HG03039 (cell line): ENCODE measurements at regions not wholly inside any gene's neighbourhood (a gene's known extent, or its start where the extent isn't known, plus 50 kb on each side); places are given as distances from the start of the nearest gene placed in this dataset.
"Not testable (repeated sequence)": the region's sequence is repeated elsewhere in the genome, so short reads cannot be mapped to it uniquely, and the experiment has no call there.

Experiments used
- ATAC-seq: cut with Tn5 transposase; IDR thresholded peaks from one replicate; pipeline ENCODE4 v1.9.1; 2021; ENCODE audit warnings: mild to moderate bottlenecking, moderate library complexity; ENCODE audit not compliant: unreplicated experiment

DNA sequence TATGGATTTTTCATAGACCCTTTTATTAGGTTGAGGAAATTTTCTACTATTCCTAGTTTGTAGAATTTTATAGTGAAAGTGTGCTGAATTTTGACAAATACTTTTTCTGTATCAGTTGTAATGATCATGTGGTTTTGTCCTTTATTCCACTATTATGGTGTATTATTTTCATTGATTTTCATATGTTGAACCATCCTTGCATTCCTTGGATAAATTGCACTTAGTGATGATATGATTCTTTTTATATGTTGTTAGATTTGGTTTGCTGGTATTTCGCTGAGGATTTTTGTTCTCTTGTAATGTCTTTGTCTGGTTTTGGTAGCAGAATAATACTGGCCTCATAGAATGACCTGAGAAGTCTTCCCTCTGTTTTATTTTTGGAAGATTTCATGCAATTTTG is 140.6 kb upstream of the CDK6 start:
- no peak for ATAC-seq

- ATAC-seq: no peak
Observed at GRCh38 chr7:92973974-92974373, 137.6 kb upstream of the CDK6 start.

GRCh38 chr7:92973293-92973731 is 136.9 kb upstream of the CDK6 start:
- ATAC-seq: no peak

DNA sequence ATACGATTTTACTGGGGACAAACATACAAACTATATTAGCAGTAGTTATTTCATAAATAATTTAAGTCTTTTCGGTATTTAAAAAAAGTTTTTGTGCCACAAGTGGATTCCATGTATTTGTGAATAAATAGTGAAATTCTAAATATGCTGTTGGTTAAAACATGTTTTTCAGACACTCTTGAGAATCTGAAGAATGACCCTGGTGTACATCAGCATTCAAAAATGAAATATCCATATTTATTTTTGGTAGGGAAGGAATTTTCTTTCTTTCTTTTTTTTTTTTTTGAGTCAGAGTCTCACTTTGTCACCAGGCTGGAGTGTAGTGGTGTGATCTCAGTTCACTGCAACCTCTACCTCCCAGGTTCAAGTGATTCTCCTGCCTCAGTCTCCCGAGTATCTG is 136.1 kb upstream of the CDK6 start:
- no peak for ATAC-seq

- ATAC-seq: no peak
Observed at GRCh38 chr7:92969061-92969460, 132.7 kb upstream of the CDK6 start.

DNA sequence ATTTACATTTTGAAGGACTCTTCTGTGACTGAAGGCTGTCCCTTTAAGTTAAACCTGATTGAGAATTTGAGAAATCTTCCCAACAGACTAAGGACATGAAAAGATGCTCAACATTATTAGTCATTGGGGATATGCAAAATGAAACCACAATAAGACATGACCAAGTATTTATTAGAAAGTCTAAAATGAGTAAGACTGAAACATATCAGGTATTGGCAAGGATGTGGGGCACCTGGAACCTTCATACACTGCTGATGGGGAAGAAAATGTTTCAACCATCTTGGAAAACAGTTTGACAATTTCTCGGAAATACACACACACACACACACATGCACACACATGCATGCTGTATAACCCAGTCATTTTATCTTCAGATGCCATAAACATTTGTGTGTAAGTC is 132.1 kb upstream of the CDK6 start:
- peak; percentile 54 for ATAC-seq

DNA sequence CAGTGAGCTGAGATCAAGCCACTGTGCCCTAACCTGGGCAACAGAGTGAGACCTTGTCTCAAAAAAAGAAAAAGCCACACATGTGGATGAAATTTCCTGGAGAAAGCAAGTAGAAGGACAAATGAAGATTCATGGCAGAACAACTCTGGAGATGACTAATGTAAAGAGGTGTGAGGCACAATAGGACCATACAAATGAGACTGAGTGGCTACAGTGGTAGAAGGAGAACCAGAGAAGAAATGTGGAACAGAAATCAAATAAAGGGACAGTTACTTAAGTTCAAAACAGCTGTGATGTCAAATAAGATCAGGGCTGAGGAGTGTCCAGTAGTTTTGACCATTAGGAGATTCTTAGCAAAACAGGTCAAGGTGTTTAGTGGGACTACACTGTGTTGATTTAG is 130.9 kb upstream of the CDK6 start:
- no peak for ATAC-seq

DNA sequence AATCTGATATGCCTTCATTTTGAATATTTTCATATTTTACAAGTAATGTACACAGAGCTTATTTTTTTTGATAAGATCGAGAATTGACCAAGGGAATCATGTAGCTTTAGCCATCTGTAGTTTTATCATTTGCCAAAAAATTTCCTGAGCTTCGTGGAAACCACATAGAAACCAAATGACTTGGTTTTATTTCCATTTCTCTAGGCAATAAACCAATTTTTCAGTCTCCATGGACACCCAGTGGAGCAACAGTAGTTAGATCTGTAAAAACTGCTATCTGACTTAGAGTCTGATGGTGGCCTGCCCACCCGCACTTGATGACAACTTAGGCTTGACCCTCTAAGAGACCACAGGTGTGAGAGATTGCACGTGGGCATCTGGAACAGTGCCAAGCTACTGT is 127.8 kb upstream of the CDK6 start:
- ATAC-seq: no peak

DNA sequence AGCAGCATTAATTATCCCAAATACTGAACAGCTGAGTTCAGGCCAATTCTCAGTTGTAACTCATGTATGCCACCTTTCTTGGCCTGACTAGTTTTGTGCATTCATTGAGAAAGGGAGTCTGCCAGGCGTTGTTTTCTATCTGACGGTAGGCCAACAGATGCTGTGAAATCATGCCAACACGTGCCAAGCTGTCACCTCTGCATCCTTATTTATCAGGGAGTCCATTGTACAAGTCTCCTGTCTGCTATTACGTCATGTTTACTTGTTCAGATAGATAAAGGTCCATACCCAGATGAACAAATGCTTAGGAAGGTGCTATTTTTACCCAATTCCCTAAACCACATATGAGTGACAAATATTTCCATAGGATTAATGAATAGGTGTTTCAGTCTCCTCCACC is 127.2 kb upstream of the CDK6 start:
- ATAC-seq: no peak

- ATAC-seq: no peak
Observed at GRCh38 chr7:92961961-92962360, 125.6 kb upstream of the CDK6 start.

- no peak for ATAC-seq
Observed at GRCh38 chr7:92956575-92956974, 120.2 kb upstream of the CDK6 start.

DNA sequence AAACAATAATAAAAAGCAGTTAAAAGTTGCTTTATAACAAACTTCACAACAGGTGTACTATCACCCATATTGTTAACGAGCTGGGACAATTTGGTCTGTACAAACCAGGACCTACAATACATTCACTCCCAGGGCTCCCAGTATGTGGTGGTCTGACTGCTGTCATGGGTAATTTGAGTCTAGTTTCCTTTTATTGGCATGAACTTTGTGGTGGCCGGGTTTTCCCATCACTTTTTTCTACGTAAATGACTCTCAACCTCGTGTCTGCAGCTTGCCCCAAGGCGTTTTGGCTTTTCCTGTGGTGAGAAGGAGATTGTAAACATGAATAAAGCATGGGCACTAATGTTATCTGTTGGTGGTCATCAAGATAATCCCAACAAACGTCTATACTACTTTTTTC is 118.7 kb upstream of the CDK6 start:
- ATAC-seq: no peak

- ATAC-seq: no peak
Observed at GRCh38 chr7:92953657-92954056, 117.3 kb upstream of the CDK6 start.

DNA sequence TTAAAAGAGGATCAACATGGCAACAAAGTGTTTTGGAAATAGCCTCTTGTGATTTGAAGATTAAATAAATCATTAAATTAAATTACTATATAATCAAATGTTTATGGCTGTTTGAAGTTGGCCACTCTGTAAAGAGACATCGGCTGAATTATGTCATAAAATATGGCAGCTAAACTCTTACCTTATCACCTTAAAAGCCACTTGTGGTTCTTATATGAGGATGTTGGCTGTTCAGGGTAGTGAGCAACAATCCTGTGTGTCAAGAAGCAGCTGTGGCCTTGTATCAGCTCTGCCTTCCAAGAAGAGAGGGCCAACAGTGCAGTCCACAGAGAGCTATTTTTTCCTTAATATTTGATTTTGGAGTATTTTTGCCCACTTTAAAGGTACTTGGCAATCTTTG is 113.4 kb upstream of the CDK6 start:
- ATAC-seq: no peak

- no peak for ATAC-seq
Observed at GRCh38 chr7:92945840-92946239, 109.5 kb upstream of the CDK6 start.

GRCh38 chr7:92944633-92945032 is 108.3 kb upstream of the CDK6 start:
- no peak for ATAC-seq

- not testable (repeated sequence) for ATAC-seq
Observed at GRCh38 chr7:92942706-92943105, 106.3 kb upstream of the CDK6 start.

DNA sequence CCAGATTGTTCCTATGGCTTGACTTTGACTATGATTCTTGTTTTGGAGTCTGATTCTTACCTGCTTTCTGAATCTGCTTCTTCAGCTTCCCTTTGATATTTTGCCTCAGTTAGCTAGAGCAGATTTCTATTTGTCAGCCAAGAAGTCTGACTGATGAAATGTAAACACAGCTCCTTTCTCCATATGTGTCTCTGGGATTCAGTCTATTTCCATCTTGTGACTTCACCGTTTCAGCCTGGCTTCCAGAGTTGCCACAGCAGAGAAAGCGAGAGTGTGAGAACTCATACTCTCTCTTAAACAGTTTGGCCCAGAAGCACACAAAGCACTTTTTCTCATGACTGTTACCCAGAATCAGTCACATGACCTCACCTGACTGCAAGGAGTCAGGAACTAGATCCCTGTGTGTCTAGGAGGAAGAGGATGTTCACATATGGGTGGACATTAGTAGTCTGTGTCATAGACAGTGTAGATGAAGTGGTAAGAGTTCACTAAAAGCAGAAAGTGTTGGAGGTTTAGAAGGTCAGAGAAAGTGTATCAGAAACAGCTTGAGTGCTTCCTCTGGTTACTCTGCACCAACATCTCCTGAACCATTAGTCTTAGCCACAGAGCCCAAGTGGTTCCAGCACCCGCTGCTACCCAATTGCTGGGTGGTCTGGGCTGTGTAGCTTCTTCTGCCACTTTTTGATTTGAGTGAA is 103.4 kb upstream of the CDK6 start:
- ATAC-seq: no peak

- no peak for ATAC-seq
Observed at GRCh38 chr7:92934096-92934495, 97.7 kb upstream of the CDK6 start.

DNA sequence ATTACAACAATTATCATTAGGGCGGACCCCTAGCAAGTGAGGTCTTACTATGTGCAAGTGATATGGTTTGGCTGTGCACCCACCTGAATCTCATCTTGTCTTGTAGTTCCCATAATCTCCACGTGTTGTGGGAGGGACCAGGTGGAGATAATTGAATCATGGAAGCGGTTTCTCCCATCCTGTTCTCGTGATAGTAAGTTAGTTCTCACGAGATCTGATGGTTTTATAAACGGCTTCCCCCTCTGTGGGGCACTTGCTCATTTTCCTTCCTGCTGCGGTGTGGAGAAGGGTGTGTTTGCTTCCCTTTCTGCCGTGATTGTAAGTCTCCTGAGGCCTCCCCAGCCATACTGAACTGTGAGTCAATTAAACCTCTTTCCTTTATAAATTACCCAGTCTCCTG is 96.1 kb upstream of the CDK6 start:
- no peak for ATAC-seq

DNA sequence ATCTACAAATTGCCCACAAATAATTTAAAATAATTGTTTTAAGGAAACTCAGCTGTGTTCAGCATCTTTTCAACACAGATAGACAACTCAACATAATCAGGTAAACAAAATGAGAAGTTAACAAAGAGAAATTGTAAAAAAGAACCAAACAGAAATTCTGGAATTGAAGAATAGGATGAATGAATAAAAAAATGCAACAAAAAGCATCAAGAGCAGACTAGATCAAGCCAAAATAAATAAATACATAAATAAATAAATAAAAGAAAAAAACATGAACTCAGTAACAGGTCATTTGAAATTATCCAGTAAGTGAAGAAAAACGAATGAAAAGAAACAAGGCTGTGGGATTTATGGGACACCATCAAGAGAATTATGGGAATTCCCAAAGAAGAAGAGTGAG is 94.0 kb upstream of the CDK6 start:
- ATAC-seq: no peak

DNA sequence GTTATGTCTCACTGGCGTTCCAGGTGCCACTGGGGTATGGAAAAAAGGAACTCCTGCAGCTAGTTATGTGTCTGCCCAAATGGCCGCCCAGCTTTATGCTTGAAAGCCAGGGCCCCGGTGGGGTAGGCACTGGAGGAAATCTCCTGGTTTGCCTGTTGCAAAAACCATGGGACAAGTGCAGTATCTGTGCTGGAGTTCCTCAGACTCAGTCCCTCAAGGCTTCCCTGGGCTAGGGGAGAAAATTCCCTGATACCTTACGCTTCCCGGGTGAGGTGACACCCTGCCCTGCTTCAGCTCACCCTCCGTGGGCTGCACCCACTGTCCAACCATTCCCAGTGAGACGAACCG is 90.3 kb upstream of the CDK6 start:
- ATAC-seq: no peak

- no peak for ATAC-seq
Observed at GRCh38 chr7:92925876-92926696, 89.7 kb upstream of the CDK6 start.
